Hypothalamus (tissue), 51 donors: ENCODE measurements at regions not wholly inside any gene's neighbourhood (a gene's known extent, or its start where the extent isn't known, plus 50 kb on each side); places are given as distances from the start of the nearest gene placed in this dataset.
"Not testable (repeated sequence)": the region's sequence is repeated elsewhere in the genome, so short reads cannot be mapped to it uniquely, and the experiment has no call there.

ENCODE experiments used
- DNase-seq, 51 donors: peaks; one replicate each; lab custom pipeline; 2025; lab: John Stamatoyannopoulos, UW

- DNase-seq, result no peak
These were observed 68.1 kb upstream of the DCD start for GRCh38 chr12:54716261-54716660.

GRCh38 chr12:54713876-54714275 is 65.7 kb upstream of the DCD start:
- not testable (repeated sequence) for DNase-seq

GRCh38 chr12:54711669-54712068 is 63.5 kb upstream of the DCD start:
- no peak for DNase-seq

GRCh38 chr12:54708826-54709225 is 60.7 kb upstream of the DCD start:
- DNase-seq, result no peak

- DNase-seq, result no peak
These were observed 56.0 kb upstream of the DCD start for GRCh38 chr12:54704202-54704601.

- DNase-seq, result peak in 3 of 51 donors; percentile 1 to 22 (median 6)
These were observed 53.9 kb upstream of the DCD start for GRCh38 chr12:54701940-54702592.

GRCh38 chr12:54700849-54701248 is 52.7 kb upstream of the DCD start:
- DNase-seq, result no peak

GRCh38 chr12:54700301-54700700 is 52.1 kb upstream of the DCD start:
- no peak for DNase-seq
